HL-60 (cell line): ENCODE measurements at regions not wholly inside any gene's neighbourhood (a gene's known extent, or its start where the extent isn't known, plus 50 kb on each side); places are given as distances from the start of the nearest gene placed in this dataset.

ENCODE experiments used
- DNase-seq, 2 experiments: peaks; one replicate each; pipeline ENCODE4 v3.0.0-alpha.2; 2010 to 2020; ENCODE audit warnings: low read depth in 1 of 2, low spot score in 1 of 2
- H3K27ac ChIP-seq: fragments of 250-450 bp; sonication (Bioruptor Pico); replicated peaks from 2 replicates; pipeline ENCODE4 v1.5.1; 2020; ENCODE audit warnings: mild to moderate bottlenecking, moderate library complexity
- H3K27me3 ChIP-seq: fragments of 250-450 bp; sonication (Bioruptor Pico); 2 replicates; pipeline ENCODE4 v1.5.1; 2021; ENCODE audit warnings: mild to moderate bottlenecking, moderate library complexity; ENCODE audit not compliant: insufficient read depth, poor library complexity, severe bottlenecking
- H3K4me3 ChIP-seq: replicated peaks from 2 replicates; pipeline ENCODE4 v1.5.1; 2011; ENCODE audit warnings: mild to moderate bottlenecking, control low read depth, low read length; ENCODE audit not compliant: insufficient read depth
- CTCF ChIP-seq: IDR thresholded peaks from one replicate; pipeline ENCODE4 v1.5.1; 2011; ENCODE audit warnings: low read length, control low read depth, inconsistent platforms; ENCODE audit not compliant: insufficient read depth
- GABPA ChIP-seq: IDR thresholded peaks from 2 replicates; pipeline ENCODE4 v1.6.1; 2012; ENCODE audit warnings: low read depth
- POLR2AphosphoS5 ChIP-seq: IDR thresholded peaks from 2 replicates; pipeline ENCODE4 v1.6.1; 2012; ENCODE audit warnings: low read depth
- REST ChIP-seq: IDR thresholded peaks from 2 replicates; pipeline ENCODE4 v1.6.1; 2012; ENCODE audit warnings: low read depth; ENCODE audit not compliant: insufficient replicate concordance
- SPI1 ChIP-seq: IDR thresholded peaks from 2 replicates; pipeline ENCODE4 v1.6.1; 2012; ENCODE audit warnings: low read depth, mild to moderate bottlenecking, borderline replicate concordance

- Histone ChIP-seq H3K27me3 (no peaks in the 10 kb centered on the region), H3K27ac (no peak overlapping the region), H3K4me3 (no peak overlapping the region)
- no peak for DNase-seq
- no peak for TF ChIP-seq REST
- TF ChIP-seq CTCF: no peak
- TF ChIP-seq POLR2AphosphoS5: no peak
- TF ChIP-seq GABPA: no peak
- TF ChIP-seq SPI1: no peak
Observed at GRCh38 chr11:109749476-109749875, 327.5 kb downstream of the C11orf87 start.

GRCh38 chr11:109750964-109751363, 329.0 kb downstream of the C11orf87 start:
- H3K27me3 ChIP-seq: no peaks in the 10 kb centered on the region
- no peak overlapping the region for H3K4me3 ChIP-seq
- no peak for TF ChIP-seq CTCF
- no peak for TF ChIP-seq GABPA
- no peak for TF ChIP-seq POLR2AphosphoS5
- TF ChIP-seq REST: no peak
- no peak for TF ChIP-seq SPI1
- no peak for DNase-seq
- H3K27ac ChIP-seq: no peak overlapping the region

- H3K4me3 ChIP-seq: no peak overlapping the region
- no peaks in the 10 kb centered on the region for H3K27me3 ChIP-seq
- DNase-seq: no peak
- H3K27ac ChIP-seq: no peak overlapping the region
- no peak for TF ChIP-seq CTCF
Observed at GRCh38 chr11:109752212-109752825, 330.3 kb downstream of the C11orf87 start.

- TF ChIP-seq GABPA (no peak), REST (no peak)
- Histone ChIP-seq H3K27ac (no peak overlapping the region), H3K4me3 (no peak overlapping the region), H3K27me3 (no peaks in the 10 kb centered on the region)
- no peak for DNase-seq
Observed at GRCh38 chr11:109756521-109756920, 334.5 kb downstream of the C11orf87 start.
